GM12892 (cell line): ENCODE measurements at regions not wholly inside any gene's neighbourhood (a gene's known extent, or its start where the extent isn't known, plus 50 kb on each side); places are given as distances from the start of the nearest gene placed in this dataset.

Experiments used
- DNase-seq: peaks from one replicate; pipeline ENCODE4 v3.0.0; 2011; ENCODE audit not compliant: insufficient read length
- FAIRE-seq: peaks from 2 replicates; lab custom pipeline; 2011; peaks lifted over from hg19 to GRCh38; lab: Jason Lieb, UNC
- POLR2A ChIP-seq: IDR thresholded peaks from 2 replicates; pipeline ENCODE4 v1.6.1; 2011; ENCODE audit warnings: low read depth, low read length, control low read depth
- POLR2AphosphoS5 ChIP-seq: IDR thresholded peaks from 2 replicates; pipeline ENCODE4 v1.6.1; 2011; ENCODE audit warnings: low read depth, low read length, control low read depth
- TAF1 ChIP-seq: IDR thresholded peaks from 2 replicates; pipeline ENCODE4 v1.6.1; 2011; ENCODE audit warnings: low read depth, mild to moderate bottlenecking, control low read depth, low read length, borderline replicate concordance

DNA sequence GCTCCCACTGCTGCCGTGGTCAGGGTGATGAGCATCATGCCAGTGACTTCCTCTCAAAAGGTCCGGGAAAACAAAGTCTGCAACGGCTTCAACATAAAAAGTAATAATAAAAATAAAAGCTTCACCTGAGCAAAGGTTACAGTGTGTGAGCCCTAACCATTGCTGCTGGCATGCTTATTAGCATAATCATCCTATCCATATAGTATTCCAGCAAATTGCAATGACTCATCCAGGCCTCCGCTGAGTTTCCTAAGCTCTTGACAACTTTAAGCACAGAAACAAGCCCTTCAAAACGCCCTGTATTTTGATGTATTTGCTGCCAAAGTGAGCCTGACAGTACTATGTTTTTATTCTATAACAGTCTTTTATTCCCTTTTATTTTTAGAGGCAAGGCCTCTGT, 100.5 kb downstream of the AASDH start:
- TF ChIP-seq POLR2A: no peak
- no peak for TF ChIP-seq POLR2AphosphoS5
- TF ChIP-seq TAF1: no peak
- no peak for FAIRE-seq
- DNase-seq: no peak

- TF ChIP-seq POLR2AphosphoS5 (no peak), TAF1 (no peak), POLR2A (no peak)
- DNase-seq (no peak), FAIRE-seq (no peak)
Observed at GRCh38 chr4:56283375-56283774, 103.9 kb downstream of the AASDH start.

DNA sequence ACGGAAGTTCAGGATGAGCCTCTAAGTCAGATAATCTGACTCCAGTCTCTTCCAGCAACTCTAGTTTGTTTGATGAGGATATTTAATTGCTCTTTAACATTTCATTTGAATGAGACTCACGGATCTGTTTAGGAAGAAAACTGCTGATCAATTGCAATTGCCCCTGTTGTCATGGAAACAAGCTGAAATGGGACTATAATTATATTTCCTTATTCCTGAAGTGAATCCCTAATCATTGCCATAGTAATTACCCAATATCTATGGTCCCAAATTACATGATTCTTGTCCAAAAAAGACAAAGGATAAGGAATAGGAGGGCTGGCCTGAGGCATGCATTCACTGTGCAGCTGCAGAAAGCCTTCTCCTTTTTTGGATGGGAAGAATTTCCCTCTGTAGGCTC, 105.3 kb downstream of the AASDH start:
- TF ChIP-seq TAF1 (no peak), POLR2A (no peak), POLR2AphosphoS5 (no peak)
- FAIRE-seq: no peak

DNA sequence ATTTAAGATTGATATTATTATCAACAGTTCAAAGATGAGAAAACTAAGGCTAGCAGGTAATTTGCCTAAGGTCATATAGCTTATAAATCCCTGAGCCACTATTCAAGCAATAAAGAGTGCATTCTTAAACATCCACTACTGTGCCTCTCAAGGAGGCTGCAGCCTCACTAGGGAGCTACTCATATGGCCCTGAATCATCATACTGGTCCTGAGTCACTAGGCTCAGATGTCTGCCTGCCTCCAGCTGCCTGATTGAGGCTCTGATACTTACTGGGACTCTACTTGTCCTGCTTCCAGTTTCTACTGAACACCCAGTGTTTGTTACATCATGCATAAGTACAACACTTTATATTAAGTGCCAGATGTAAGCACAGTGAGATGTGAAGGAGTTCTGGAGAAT, 110.7 kb downstream of the AASDH start:
- no peak for TF ChIP-seq POLR2A
- no peak for TF ChIP-seq POLR2AphosphoS5
- no peak for TF ChIP-seq TAF1
- no peak for DNase-seq
- no peak for FAIRE-seq

More for the DNA sequence above, 105.3 kb downstream of the AASDH start:
- no peak for DNase-seq

GRCh38 chr4:56273391-56273790, 113.9 kb downstream of the AASDH start:
- no peak for TF ChIP-seq POLR2AphosphoS5
- no peak for TF ChIP-seq POLR2A
- TF ChIP-seq TAF1: no peak
- DNase-seq (no peak), FAIRE-seq (no peak)

DNA sequence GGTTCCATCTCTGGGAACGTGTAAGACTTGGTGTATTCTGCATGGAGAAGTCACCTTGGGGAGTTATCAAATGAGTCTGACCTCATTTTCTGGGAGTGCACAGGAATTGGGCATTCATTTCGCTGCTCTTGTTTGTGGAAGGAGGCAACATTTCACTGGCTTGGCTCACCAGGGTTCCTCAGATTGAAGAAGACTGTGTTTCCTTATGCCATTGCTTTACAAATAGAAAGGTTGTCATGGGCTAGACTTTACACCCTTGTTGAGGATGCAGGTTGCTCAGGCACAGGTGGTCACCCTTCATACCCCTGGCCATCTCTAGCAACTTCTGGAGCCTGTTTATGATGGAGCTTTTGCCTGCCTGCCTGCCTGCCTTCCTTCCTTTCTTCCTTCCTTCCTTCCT, 114.4 kb downstream of the AASDH start:
- no peak for FAIRE-seq
- no peak for TF ChIP-seq POLR2A
- no peak for TF ChIP-seq POLR2AphosphoS5
- TF ChIP-seq TAF1: no peak
- DNase-seq: no peak

DNA sequence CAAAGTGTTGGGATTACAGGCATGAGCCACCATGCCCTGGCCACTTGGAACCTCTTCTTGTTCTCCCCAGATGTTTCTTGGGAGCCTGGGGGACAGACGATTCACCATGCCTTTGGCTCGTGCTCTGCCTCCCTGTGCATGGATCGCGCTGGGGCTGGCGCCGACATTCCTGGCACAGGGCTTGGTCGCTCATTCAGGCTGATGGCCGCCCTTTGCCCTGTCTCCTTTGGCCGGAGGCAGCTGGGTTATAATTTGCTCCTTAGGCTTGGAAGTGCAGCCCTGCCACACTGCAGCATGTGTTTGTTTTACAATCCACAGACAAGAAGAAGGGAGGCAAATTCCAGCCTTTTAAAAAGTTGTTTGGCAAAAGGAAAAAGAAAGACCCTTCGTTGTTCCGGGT, 115.3 kb downstream of the AASDH start:
- TF ChIP-seq TAF1 (no peak), POLR2AphosphoS5 (no peak), POLR2A (no peak)
- FAIRE-seq (no peak), DNase-seq (no peak)

GRCh38 chr4:56271131-56271530, 116.2 kb downstream of the AASDH start:
- no peak for TF ChIP-seq TAF1
- no peak for TF ChIP-seq POLR2AphosphoS5
- TF ChIP-seq POLR2A: no peak
- DNase-seq: no peak
- FAIRE-seq: no peak

GRCh38 chr4:56267558-56267957, 119.7 kb downstream of the AASDH start:
- TF ChIP-seq TAF1: no peak
- DNase-seq: no peak
- no peak for FAIRE-seq

- FAIRE-seq (no peak), DNase-seq (no peak)
- no peak for TF ChIP-seq TAF1
- TF ChIP-seq POLR2A: no peak
- TF ChIP-seq POLR2AphosphoS5: no peak
Observed at GRCh38 chr4:56264873-56265272, 122.4 kb downstream of the AASDH start.

DNA sequence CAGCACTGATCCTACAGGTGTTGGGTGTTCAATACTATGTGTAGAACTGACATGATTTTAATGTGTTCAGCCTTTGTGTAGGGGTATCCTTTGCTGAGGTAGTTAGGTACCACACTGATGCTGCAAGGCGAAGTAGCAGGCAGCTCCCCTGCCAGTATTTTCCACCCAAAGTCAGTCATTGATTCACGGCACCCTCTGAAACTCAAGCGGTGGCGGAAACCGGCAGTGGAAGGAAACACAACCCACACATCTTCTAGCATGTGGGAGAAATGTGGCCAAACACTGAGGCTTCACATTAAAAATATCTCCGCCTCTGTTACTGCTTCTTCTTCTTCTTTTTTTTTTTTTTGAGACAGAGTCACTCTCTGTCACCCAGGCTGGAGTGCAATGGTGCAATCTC, 126.3 kb downstream of the AASDH start:
- DNase-seq: no peak
- TF ChIP-seq TAF1 (no peak), POLR2A (no peak), POLR2AphosphoS5 (no peak)
- FAIRE-seq: no peak

GRCh38 chr4:56260320-56260719, 127.0 kb downstream of the AASDH start:
- DNase-seq: no peak
- no peak for FAIRE-seq
- TF ChIP-seq TAF1: no peak
- TF ChIP-seq POLR2A: no peak
- no peak for TF ChIP-seq POLR2AphosphoS5

- FAIRE-seq (no peak), DNase-seq (no peak)
- TF ChIP-seq POLR2AphosphoS5 (no peak), TAF1 (no peak), POLR2A (no peak)
Observed at GRCh38 chr4:56259655-56260054, 127.6 kb downstream of the AASDH start.

- no peak for TF ChIP-seq POLR2A
- no peak for FAIRE-seq
- DNase-seq: no peak
Observed at GRCh38 chr4:56255820-56256219, 131.5 kb downstream of the AASDH start.
